ENCODE measurements at regions not wholly inside any gene's neighbourhood (a gene's known extent, or its start where the extent isn't known, plus 50 kb on each side); places are given as distances from the start of the nearest gene placed in this dataset.

GRCh38 chr5:44870430-44870829 is 61.7 kb downstream of the MRPS30 start:
- TF ChIP-seq, protein P1, sequence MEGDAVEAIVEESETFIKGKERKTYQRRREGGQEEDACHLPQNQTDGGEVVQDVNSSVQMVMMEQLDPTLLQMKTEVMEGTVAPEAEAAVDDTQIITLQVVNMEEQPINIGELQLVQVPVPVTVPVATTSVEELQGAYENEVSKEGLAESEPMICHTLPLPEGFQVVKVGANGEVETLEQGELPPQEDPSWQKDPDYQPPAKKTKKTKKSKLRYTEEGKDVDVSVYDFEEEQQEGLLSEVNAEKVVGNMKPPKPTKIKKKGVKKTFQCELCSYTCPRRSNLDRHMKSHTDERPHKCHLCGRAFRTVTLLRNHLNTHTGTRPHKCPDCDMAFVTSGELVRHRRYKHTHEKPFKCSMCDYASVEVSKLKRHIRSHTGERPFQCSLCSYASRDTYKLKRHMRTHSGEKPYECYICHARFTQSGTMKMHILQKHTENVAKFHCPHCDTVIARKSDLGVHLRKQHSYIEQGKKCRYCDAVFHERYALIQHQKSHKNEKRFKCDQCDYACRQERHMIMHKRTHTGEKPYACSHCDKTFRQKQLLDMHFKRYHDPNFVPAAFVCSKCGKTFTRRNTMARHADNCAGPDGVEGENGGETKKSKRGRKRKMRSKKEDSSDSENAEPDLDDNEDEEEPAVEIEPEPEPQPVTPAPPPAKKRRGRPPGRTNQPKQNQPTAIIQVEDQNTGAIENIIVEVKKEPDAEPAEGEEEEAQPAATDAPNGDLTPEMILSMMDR (IDR thresholded peaks at IDR 0.05) = no peak
- TF ChIP-seq EZH2 (IDR thresholded peaks at IDR 0.05; ENCODE audit: borderline replicate concordance, insufficient read depth, low read depth, low read length, poor library complexity, severe bottlenecking) = no peak
- intact Hi-C loops (cut with micrococcal nuclease) = no loop called here
- Histone ChIP-seq H3K4me1 (ENCODE audit: control insufficient read depth in 2 of 2, insufficient read depth in 2 of 2, low read length in 2 of 2) (no peaks in the 10 kb centered on the region), H3K27me3 (replicated peaks in 1 of 4; ENCODE audit: control extremely low read depth in 1 of 4, control insufficient read depth in 3 of 4, insufficient read depth in 4 of 4, low read length in 3 of 4) (no peaks in the 10 kb centered on the region), H2AFZ (ENCODE audit: insufficient read depth, low read depth, low read length, poor library complexity, severe bottlenecking) (no peak overlapping the region), H3K4me3 (ENCODE audit: control extremely low read depth in 1 of 5, extremely low read depth in 1 of 5, insufficient read depth in 1 of 5, low read depth in 2 of 5, low read length in 4 of 5) (no peak overlapping the region), H4K20me1 (ENCODE audit: control insufficient read depth, insufficient read depth, low read length, poor library complexity, severe bottlenecking) (no peaks in the 10 kb centered on the region), H3K9me3 (ENCODE audit: control extremely low read depth in 1 of 3, control insufficient read depth in 2 of 3, insufficient read depth in 1 of 3, low read length in 2 of 3) (no peaks in the 10 kb centered on the region), H3K27ac (ENCODE audit: low read length in 2 of 2) (no peak overlapping the region), H3K9ac (ENCODE audit: low read length) (no peak overlapping the region), H3K79me2 (ENCODE audit: control insufficient read depth, insufficient read depth, low read length) (no peaks in the 10 kb centered on the region), H3K4me2 (replicated peaks; ENCODE audit: low read depth, low read length, poor library complexity, severe bottlenecking) (no peak overlapping the region), H3K36me3 (replicated peaks in 1 of 2; ENCODE audit: control extremely low read depth in 1 of 2, control insufficient read depth in 1 of 2, extremely low read depth in 1 of 2, insufficient read depth in 2 of 2, low read length in 1 of 2) (no peaks in the 10 kb centered on the region)
- POLR2A ChIA-PET = no interaction called here
- no peak for ATAC-seq (ENCODE audit: low read depth)
- Mint-ChIP-seq H3K27me3 (peaks cover 4% of the 10 kb centered on the region), H3K27ac (no peak overlapping the region), H3K9me3 (ENCODE audit: insufficient read depth) (no peaks in the 10 kb centered on the region), H3K4me1 (peaks cover under 1% of the 10 kb centered on the region), H3K4me3 (no peak overlapping the region)
- no peak for DNase-seq
- CTCF ChIA-PET = interaction anchor here (0.7 kb wide), 2 partner anchors 74 to 328 kb away, joined by 4 read pairs; no protein-coding TSS in a partner anchor

- H3K4me3 ChIP-seq (ENCODE audit: control extremely low read depth in 1 of 5, extremely low read depth in 1 of 5, insufficient read depth in 1 of 5, low read depth in 2 of 5, low read length in 4 of 5) = no peak overlapping the region
- no peaks in the 10 kb centered on the region for H4K20me1 ChIP-seq (ENCODE audit: control insufficient read depth, insufficient read depth, low read length, poor library complexity, severe bottlenecking)
- H3K36me3 ChIP-seq (replicated peaks in 1 of 2; ENCODE audit: control extremely low read depth in 1 of 2, control insufficient read depth in 1 of 2, extremely low read depth in 1 of 2, insufficient read depth in 2 of 2, low read length in 1 of 2) = no peaks in the 10 kb centered on the region
- Mint-ChIP-seq H3K4me1 (peaks cover 9% of the 10 kb centered on the region), H3K9me3 (ENCODE audit: insufficient read depth) (no peaks in the 10 kb centered on the region), H3K27ac (no peak overlapping the region), H3K4me3 (no peak overlapping the region), H3K27me3 (peaks cover 4% of the 10 kb centered on the region)
- no peaks in the 10 kb centered on the region for H3K9me3 ChIP-seq (ENCODE audit: control extremely low read depth in 1 of 3, control insufficient read depth in 2 of 3, insufficient read depth in 1 of 3, low read length in 2 of 3)
- TF ChIP-seq EZH2 (IDR thresholded peaks at IDR 0.05; ENCODE audit: borderline replicate concordance, insufficient read depth, low read depth, low read length, poor library complexity, severe bottlenecking) = no peak
- TF ChIP-seq, protein P1 (IDR thresholded peaks at IDR 0.05) = no peak
- peaks cover 0 to 4% of the 10 kb centered on the region in 2 donors for H3K4me1 ChIP-seq (ENCODE audit: control insufficient read depth in 2 of 2, insufficient read depth in 2 of 2, low read length in 2 of 2)
- no peak overlapping the region for H3K4me2 ChIP-seq (replicated peaks; ENCODE audit: low read depth, low read length, poor library complexity, severe bottlenecking)
- H3K9ac ChIP-seq (ENCODE audit: low read length) = no peak overlapping the region
- intact Hi-C loops (cut with micrococcal nuclease) = no loop called here
- ChIA-PET POLR2A (no interaction called here), CTCF (interaction anchor here (1.6 kb wide), 1 partner anchor 8 kb away, joined by 5 read pairs; no protein-coding TSS in a partner anchor)
- no peak overlapping the region for H2AFZ ChIP-seq (ENCODE audit: insufficient read depth, low read depth, low read length, poor library complexity, severe bottlenecking)
- H3K79me2 ChIP-seq (ENCODE audit: control insufficient read depth, insufficient read depth, low read length) = no peaks in the 10 kb centered on the region
- no CpG with 5 or more reads among the region's 2 CpGs for WGBS (ENCODE audit: insufficient coverage)
- ATAC-seq (ENCODE audit: low read depth) = no peak
- DNase-seq = no peak
- no peak overlapping the region for H3K27ac ChIP-seq (ENCODE audit: low read length in 2 of 2)
- no peaks in the 10 kb centered on the region for H3K27me3 ChIP-seq (replicated peaks in 1 of 4; ENCODE audit: control extremely low read depth in 1 of 4, control insufficient read depth in 3 of 4, insufficient read depth in 4 of 4, low read length in 3 of 4)
These were observed 62.7 kb downstream of the MRPS30 start for GRCh38 chr5:44871401-44871800.
